Activated CD4-positive, alpha-beta T cell treated with anti-CD3 and anti-CD28 coated beads, Interleukin-2, amount 10 ng/mL, durations not matched to agents 24 days and 14 days (primary cell): ENCODE measurements at regions not wholly inside any gene's neighbourhood (a gene's known extent, or its start where the extent isn't known, plus 50 kb on each side); places are given as distances from the start of the nearest gene placed in this dataset.
"Not testable (repeated sequence)": the region's sequence is repeated elsewhere in the genome, so short reads cannot be mapped to it uniquely, and the experiment has no call there.

Experiments used
- DNase-seq: peaks from one replicate; pipeline ENCODE4 v3.0.0; 2022
- H3K27ac Mint-ChIP-seq: one replicate; pipeline ENCODE4 v1.8.0; 2022; ENCODE audit warnings: mild to moderate bottlenecking, mixed read lengths
- H3K27me3 Mint-ChIP-seq: one replicate; pipeline ENCODE4 v1.8.0; 2022; ENCODE audit warnings: mixed read lengths
- H3K36me3 Mint-ChIP-seq: one replicate; pipeline ENCODE4 v1.8.0; 2022; ENCODE audit warnings: low read depth, mild to moderate bottlenecking, mixed read lengths
- H3K4me1 Mint-ChIP-seq: one replicate; pipeline ENCODE4 v1.8.0; 2021; ENCODE audit warnings: mixed read lengths
- H3K4me3 Mint-ChIP-seq: one replicate; pipeline ENCODE4 v1.8.0; 2022; ENCODE audit warnings: mild to moderate bottlenecking, moderate library complexity, mixed read lengths
- H3K9me3 Mint-ChIP-seq: one replicate; pipeline ENCODE4 v1.8.0; 2021; ENCODE audit warnings: mixed read lengths
- intact Hi-C: fragments of 100-400 bp; cut with micrococcal nuclease; formaldehyde crosslinking; loops from one replicate; pipeline ENCODE4 v1.15.1; 2023

DNA sequence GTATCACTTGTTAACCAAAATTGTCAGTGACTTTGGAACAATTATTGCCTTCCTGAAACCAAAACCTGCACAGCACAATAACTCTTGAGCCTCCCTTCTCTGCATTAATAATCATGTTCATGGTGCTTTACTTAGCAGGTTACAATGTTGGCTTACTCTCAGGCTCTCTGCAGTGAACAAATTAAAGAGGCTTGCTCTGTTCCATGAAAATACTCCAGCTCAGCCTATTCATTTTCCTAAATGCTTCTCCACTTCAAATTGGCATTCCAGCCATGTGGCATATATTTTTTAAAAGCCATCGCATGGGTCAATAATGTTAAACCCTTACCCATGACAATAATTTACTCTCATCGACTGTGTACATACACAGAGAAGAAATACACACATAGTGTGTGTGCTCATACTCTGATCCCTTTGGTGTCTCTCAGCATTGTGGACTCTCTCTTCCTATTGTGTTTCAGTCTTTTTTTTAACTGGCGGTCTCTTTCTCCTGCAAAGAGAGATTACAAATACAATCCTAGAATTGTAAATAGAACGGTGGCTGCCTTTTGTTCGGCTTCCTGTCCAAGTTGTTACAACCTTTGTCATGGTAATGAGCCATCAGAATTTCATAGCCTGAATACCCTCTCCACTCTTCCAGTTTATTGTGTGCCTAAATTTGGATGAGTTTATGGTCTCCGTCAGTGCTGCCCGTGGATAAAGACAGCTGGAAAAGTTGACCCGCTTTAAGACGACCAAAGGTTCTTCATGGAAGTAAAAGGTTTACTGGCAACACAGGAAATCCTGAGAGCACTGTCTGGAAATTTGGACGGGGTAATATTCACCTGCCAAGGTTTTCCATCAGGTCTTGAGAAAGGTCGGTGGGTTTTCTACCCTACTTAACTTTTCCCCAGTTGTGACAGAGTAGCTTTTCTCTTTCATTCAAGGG is 263.6 kb downstream of the CD83 start:
- Mint-ChIP-seq H3K36me3 (peaks cover 2% of the 10 kb centered on the region), H3K4me3 (no peak overlapping the region), H3K4me1 (peaks cover 32% of the 10 kb centered on the region), H3K9me3 (peaks cover 10% of the 10 kb centered on the region), H3K27me3 (no peaks in the 10 kb centered on the region), H3K27ac (no peak overlapping the region)
- intact Hi-C loops: no loop called here
- DNase-seq: no peak

GRCh38 chr6:14381829-14382677 is 264.5 kb downstream of the CD83 start:
- peaks cover 2% of the 10 kb centered on the region for H3K36me3 Mint-ChIP-seq
- peak overlapping the region; percentile 29 for H3K27ac Mint-ChIP-seq
- intact Hi-C loops: no loop called here
- H3K27me3 Mint-ChIP-seq: no peaks in the 10 kb centered on the region
- no peak overlapping the region for H3K4me3 Mint-ChIP-seq
- H3K9me3 Mint-ChIP-seq: peaks cover 10% of the 10 kb centered on the region
- peaks cover 32% of the 10 kb centered on the region for H3K4me1 Mint-ChIP-seq
- DNase-seq: peak; percentile 61

DNA sequence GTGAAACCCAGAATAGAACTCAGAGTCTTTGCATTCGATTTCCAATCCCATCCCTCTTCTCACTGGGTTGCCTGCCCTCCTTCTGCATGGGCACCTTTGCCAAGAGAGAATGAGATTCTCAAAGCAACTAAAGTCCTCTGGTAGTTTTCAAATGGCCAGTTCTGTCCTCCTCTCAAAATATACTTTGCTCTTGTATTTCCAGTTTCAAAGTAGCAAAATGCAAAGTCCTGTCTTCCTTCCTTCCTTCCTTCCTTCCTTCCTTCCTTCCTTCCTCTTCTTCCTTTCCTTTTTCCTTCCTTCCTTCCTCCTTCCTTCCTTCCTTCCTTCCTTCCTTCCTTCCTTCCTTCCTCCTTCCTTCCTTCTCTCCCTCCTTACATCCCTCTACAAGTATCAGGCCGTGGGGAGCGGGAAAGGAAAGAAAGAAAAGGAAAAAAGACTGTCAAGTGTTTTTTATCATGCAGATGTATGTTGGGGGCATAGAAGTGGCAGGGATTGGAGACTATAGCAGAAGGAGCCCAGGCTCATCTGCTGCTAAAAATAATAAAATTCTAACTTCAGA is 265.2 kb downstream of the CD83 start:
- Mint-ChIP-seq H3K27me3 (no peaks in the 10 kb centered on the region), H3K4me1 (peaks cover 33% of the 10 kb centered on the region), H3K27ac (no peak overlapping the region), H3K36me3 (peaks cover 2% of the 10 kb centered on the region), H3K9me3 (peaks cover 6% of the 10 kb centered on the region), H3K4me3 (peak overlapping the region; percentile 12)
- no peak for DNase-seq
- intact Hi-C loops: no loop called here

- H3K4me1 Mint-ChIP-seq: peaks cover 33% of the 10 kb centered on the region
- H3K9me3 Mint-ChIP-seq: peaks cover 6% of the 10 kb centered on the region
- H3K4me3 Mint-ChIP-seq: no peak overlapping the region
- no peaks in the 10 kb centered on the region for H3K36me3 Mint-ChIP-seq
- DNase-seq: no peak
- no peaks in the 10 kb centered on the region for H3K27me3 Mint-ChIP-seq
- intact Hi-C loops: no loop called here
- no peak overlapping the region for H3K27ac Mint-ChIP-seq
Observed at GRCh38 chr6:14383393-14384174, 266.0 kb downstream of the CD83 start.

- intact Hi-C loops: no loop called here
- H3K27ac Mint-ChIP-seq: no peak overlapping the region
- H3K4me3 Mint-ChIP-seq: no peak overlapping the region
- H3K4me1 Mint-ChIP-seq: peaks cover 32% of the 10 kb centered on the region
- no peaks in the 10 kb centered on the region for H3K27me3 Mint-ChIP-seq
- H3K36me3 Mint-ChIP-seq: no peaks in the 10 kb centered on the region
- H3K9me3 Mint-ChIP-seq: peaks cover 6% of the 10 kb centered on the region
- no peak for DNase-seq
Observed at GRCh38 chr6:14384175-14384949, 266.8 kb downstream of the CD83 start.

- H3K36me3 Mint-ChIP-seq: no peaks in the 10 kb centered on the region
- intact Hi-C loops: no loop called here
- no peak overlapping the region for H3K4me3 Mint-ChIP-seq
- no peak for DNase-seq
- H3K9me3 Mint-ChIP-seq: no peaks in the 10 kb centered on the region
- H3K27ac Mint-ChIP-seq: no peak overlapping the region
- H3K4me1 Mint-ChIP-seq: peaks cover 21% of the 10 kb centered on the region
- H3K27me3 Mint-ChIP-seq: no peaks in the 10 kb centered on the region
Observed at GRCh38 chr6:14386263-14386662, 268.7 kb downstream of the CD83 start.

- intact Hi-C loops: no loop called here
- Mint-ChIP-seq H3K9me3 (no peaks in the 10 kb centered on the region), H3K4me1 (peaks cover 21% of the 10 kb centered on the region), H3K27me3 (no peaks in the 10 kb centered on the region), H3K36me3 (no peaks in the 10 kb centered on the region), H3K27ac (no peak overlapping the region), H3K4me3 (no peak overlapping the region)
- DNase-seq: no peak
Observed at GRCh38 chr6:14386668-14387067, 269.1 kb downstream of the CD83 start.

DNA sequence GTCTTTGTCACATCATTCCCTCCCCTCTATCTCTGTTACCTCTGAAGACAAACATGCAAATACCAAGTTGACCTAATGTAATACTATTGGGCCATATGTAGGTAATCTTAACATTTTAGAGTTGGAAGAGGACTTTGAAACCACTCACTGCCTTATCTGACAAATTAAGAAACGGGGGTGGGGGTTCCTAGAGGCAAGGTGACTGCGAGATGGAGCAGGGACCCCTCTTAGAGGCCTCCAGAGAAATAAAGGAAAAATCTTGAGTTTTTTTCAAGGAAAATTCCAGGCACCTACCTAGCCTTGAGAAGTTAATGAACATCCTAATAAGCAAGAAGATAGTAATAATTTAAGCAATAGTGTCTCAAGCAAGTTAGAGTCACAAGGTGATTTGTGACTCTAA is 270.8 kb downstream of the CD83 start:
- Mint-ChIP-seq H3K27ac (no peak overlapping the region), H3K4me1 (peaks cover 7% of the 10 kb centered on the region), H3K36me3 (no peaks in the 10 kb centered on the region), H3K4me3 (no peak overlapping the region), H3K9me3 (no peaks in the 10 kb centered on the region), H3K27me3 (no peaks in the 10 kb centered on the region)
- intact Hi-C loops: no loop called here
- DNase-seq: no peak

- H3K4me3 Mint-ChIP-seq, H3K27ac Mint-ChIP-seq, intact Hi-C loops, H3K36me3 Mint-ChIP-seq, H3K4me1 Mint-ChIP-seq, H3K27me3 Mint-ChIP-seq, H3K9me3 Mint-ChIP-seq, DNase-seq: not testable (repeated sequence)
Observed at GRCh38 chr6:14389776-14390175, 272.2 kb downstream of the CD83 start.

GRCh38 chr6:14390805-14391204 is 273.2 kb downstream of the CD83 start:
- DNase-seq: no peak
- Mint-ChIP-seq H3K27me3 (no peaks in the 10 kb centered on the region), H3K4me3 (no peak overlapping the region), H3K36me3 (no peaks in the 10 kb centered on the region), H3K4me1 (peaks cover 3% of the 10 kb centered on the region), H3K27ac (no peak overlapping the region), H3K9me3 (no peaks in the 10 kb centered on the region)
- intact Hi-C loops: no loop called here

- peaks cover 3% of the 10 kb centered on the region for H3K27me3 Mint-ChIP-seq
Observed at GRCh38 chr6:14393910-14394309, 276.3 kb downstream of the CD83 start.

GRCh38 chr6:14396392-14396791 is 278.8 kb downstream of the CD83 start:
- intact Hi-C loops: no loop called here
- DNase-seq: no peak
- H3K4me3 Mint-ChIP-seq: no peak overlapping the region
- H3K4me1 Mint-ChIP-seq: peaks cover 8% of the 10 kb centered on the region
- no peaks in the 10 kb centered on the region for H3K36me3 Mint-ChIP-seq
- H3K9me3 Mint-ChIP-seq: peaks cover 10% of the 10 kb centered on the region
- H3K27me3 Mint-ChIP-seq: peaks cover 3% of the 10 kb centered on the region
- H3K27ac Mint-ChIP-seq: no peak overlapping the region

More at GRCh38 chr6:14393910-14394309, 276.3 kb downstream of the CD83 start:
- DNase-seq: no peak
- Mint-ChIP-seq H3K27ac (no peak overlapping the region), H3K36me3 (no peaks in the 10 kb centered on the region), H3K4me3 (no peak overlapping the region), H3K9me3 (no peaks in the 10 kb centered on the region), H3K4me1 (peaks cover 9% of the 10 kb centered on the region)
- intact Hi-C loops: no loop called here
